SIG-M5 treated with dmso at 0.1 percent for 504 hours (cell line): ENCODE measurements at regions not wholly inside any gene's neighbourhood (a gene's known extent, or its start where the extent isn't known, plus 50 kb on each side); places are given as distances from the start of the nearest gene placed in this dataset.

Experiments
- DNase-seq: peaks from one replicate; lab custom pipeline; 2025; ENCODE audit not compliant: unreplicated experiment; lab: John Stamatoyannopoulos, UW

- no peak for DNase-seq
Observed at GRCh38 chr2:237011206-237011795, 74.4 kb upstream of the COPS8 start.

GRCh38 chr2:237012004-237012403, 73.7 kb upstream of the COPS8 start:
- no peak for DNase-seq

GRCh38 chr2:237012577-237013267, 73.0 kb upstream of the COPS8 start:
- no peak for DNase-seq

GRCh38 chr2:237016121-237016915, 69.4 kb upstream of the COPS8 start:
- DNase-seq: no peak

GRCh38 chr2:237020090-237020489, 65.6 kb upstream of the COPS8 start:
- no peak for DNase-seq

GRCh38 chr2:237022533-237022932, 63.2 kb upstream of the COPS8 start:
- DNase-seq: no peak

GRCh38 chr2:237024255-237024654, 61.4 kb upstream of the COPS8 start:
- no peak for DNase-seq

GRCh38 chr2:237025090-237025865, 60.4 kb upstream of the COPS8 start:
- peak; percentile 64 for DNase-seq

- peak; percentile 65 for DNase-seq
Observed at GRCh38 chr2:237026981-237027711, 58.5 kb upstream of the COPS8 start.

GRCh38 chr2:237027712-237028029, 58.0 kb upstream of the COPS8 start:
- no peak for DNase-seq

GRCh38 chr2:237030382-237030781, 55.3 kb upstream of the COPS8 start:
- DNase-seq: no peak

- DNase-seq: no peak
Observed at GRCh38 chr2:237033536-237034060, 52.1 kb upstream of the COPS8 start.

- DNase-seq: no peak
Observed at GRCh38 chr2:237035781-237036475, 49.8 kb upstream of the COPS8 start.
